Left renal pelvis (tissue), 4 donors: ENCODE measurements at regions not wholly inside any gene's neighbourhood (a gene's known extent, or its start where the extent isn't known, plus 50 kb on each side); places are given as distances from the start of the nearest gene placed in this dataset.

Experiments used
- DNase-seq, 4 donors: peaks; one replicate each; pipeline ENCODE4 v3.0.0-alpha.2; 2013; ENCODE audit warnings: low read depth in 4 of 4, low spot score in 3 of 4

DNA sequence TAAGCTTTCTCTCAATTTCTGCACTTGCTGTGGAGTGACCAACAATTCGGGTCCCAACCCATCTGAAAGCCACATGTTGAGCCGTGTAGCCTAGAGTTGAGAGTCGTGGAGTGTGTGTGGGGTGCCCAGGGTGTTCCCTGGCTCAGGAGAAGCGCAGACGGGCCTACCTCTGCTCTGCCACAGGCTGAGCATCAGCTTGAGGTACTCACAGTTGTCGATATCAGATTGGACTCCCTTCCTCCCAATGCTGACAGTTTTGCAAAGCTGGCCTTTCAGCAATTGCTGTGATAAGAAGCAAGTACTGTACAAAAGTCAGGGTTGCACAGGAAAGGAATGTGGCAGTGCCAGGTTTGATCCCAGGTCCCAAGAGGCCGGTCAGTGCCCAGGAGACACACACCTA is 133.4 kb upstream of the SPACA7 start:
- no peak for DNase-seq

DNA sequence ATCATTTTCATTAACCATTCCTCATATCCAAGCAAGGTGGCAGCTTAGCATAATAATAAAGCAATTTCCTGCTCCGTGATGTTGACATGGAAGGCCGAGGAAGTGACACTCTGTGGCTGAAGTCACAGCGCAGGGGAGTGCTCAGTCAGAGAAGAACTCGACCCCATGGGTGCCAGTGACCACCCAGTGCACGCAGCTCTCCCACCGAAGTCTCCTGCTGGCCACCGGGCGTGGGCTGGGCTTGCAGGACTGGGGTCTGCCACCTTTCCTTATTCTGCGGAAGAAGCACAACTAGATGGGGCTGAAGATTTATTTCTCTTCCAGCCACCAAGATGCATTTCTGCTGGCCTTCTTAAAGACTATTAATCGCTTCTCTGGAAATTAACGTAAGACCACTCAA is 132.1 kb upstream of the SPACA7 start:
- no peak for DNase-seq

DNA sequence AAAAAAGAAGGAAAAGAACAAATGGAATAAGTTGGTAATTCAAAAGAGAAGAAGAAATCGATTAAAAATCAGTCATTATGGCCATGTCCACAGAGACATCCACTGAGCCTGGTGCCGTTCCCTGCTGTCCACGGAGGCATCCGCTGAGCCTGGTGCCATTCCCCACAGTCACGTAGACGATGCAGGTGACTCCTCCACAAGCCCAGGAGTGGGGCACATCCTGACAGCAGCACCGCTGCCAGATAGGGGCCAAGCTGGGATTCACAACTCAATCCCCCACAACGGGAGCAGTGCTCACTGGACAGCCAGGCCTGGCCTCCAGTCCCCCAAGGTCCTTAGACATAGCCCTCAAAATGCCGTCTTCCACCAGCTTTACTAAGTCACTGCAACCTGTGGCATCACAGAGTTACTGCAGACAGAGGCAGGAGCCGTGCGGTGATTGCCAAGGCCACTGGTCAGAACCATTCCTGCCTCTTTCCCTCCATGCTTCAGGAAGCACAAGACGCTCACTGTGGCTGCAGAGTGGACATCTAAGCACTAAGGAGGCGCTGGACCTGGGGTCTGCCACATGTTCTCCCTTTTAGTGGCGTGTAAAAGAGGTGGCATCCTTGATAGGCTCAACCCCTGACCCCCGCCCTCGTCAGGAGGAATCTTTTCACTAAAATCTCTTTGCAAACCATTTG is 131.5 kb upstream of the SPACA7 start:
- no peak for DNase-seq

DNA sequence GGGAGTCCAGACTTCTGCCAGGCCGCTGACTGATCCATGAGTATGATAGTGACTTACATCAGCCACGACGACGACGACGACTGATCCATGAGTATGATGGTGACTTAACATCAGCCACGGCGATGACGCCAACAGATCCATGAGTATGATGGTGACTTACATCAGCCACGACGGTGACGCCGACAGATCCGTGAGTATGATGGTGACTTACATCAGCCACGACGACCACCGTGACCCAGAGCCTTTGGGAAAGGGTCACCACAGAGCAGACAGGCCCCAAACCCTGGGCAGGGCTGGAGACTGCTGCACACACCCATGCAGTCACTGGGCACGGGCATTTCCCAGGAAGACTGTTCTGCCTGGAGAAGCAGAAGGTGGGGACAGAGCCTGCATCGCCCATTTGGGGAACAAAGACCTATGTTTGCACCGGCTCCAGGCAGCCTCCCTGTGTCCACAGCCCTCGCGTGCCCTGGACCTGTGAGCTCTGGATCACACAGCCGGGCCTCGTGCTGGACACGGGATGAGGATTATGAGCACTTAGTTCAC is 130.9 kb upstream of the SPACA7 start:
- no peak for DNase-seq

DNA sequence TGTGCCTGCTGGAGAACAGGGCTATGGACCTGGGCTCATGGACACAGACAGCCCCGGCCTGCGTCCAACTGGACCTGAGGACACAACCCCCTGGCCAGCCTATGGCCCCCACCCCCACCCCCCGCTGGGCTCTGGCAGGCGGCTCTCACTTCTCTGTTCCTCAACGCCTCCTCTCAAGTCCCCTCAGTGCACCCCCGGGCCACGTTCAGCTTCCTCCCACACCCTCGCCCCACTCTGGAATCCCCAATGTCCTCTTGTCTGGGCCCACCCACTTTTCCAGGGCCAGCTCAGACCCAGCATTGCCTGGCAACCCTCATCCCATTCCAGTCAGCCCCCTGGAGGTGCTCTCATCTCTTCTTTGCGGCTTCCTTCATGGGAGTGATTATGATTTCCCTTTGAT is 130.2 kb upstream of the SPACA7 start:
- no peak for DNase-seq

DNA sequence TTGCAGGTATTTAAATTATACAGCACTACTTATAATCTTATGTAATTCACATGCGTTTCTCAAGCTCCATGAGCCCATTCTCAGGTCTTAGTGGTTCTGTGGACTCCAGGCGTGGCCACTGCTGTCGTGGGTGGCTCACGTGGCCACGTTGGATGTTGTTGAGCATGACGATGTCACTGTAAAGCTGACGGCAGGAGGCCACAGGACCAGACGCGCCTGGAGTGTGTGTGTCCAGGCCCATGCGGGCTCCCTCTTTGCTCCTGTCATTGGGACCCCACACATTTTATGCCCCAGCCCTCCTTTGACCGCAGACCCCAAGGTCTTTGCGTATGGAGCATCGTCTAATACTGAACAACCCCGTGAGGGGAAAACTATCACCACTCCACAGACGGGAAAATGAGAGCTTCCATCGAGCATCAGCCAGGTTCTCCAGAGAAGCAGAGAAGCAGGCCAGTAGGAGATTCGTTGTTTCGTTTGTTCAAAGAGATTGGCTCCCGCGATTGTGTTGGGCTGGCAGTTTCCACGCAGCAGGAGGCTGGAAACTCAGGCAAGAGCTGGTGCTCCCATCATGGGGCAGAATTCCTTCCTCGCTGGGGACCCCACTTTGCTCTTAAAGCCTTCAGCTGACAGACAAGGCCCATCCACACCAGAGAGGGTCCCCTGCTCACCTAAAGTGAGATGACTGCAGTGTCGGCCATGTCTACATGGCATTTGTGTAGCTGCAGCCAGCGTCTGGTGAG is 129.3 kb upstream of the SPACA7 start:
- DNase-seq: no peak

DNA sequence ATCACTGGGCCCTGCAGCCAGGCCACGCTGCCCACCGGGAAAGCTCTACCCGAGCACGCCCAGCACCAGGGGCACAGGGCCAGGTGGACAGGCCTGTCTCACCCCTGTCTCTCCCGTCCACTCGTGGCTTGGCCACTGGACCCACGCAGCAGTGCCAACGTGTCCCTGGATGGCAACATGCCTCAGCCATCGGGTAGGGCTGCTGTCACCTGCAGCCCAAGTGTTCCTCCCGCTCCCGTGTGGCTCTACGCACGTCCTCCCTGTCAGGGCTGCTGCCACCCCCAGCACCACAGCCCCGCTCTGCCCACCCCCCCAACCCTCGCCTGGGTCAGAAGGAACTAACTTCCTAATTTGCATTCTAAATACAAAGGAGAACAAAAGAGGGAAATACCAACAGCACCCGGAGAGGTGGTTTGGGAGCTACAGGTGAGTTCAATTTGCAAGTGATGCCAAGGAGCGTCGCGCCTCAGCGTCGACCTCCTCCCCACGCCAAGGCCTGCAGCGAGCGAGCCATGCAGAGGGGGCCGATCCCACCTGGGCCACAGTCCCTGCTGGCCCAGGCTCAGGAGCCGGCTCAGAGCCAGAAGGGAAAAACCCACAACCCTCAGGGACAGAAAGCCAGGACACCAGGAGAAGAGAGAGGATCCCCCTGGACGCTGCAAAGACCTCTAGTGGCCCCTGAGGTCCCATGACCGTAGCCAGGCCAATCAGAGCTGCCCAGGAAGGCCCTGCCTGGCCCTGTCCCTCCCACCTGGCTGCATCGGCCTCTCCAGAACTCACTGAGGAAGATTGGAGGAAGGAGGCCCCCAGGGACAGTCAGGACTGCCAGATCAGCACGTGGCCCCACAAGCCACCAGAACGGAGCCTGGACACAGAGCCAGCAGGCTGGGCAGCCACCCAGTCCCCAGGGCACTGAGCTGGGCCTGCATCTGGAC is 128.4 kb upstream of the SPACA7 start:
- no peak for DNase-seq

DNA sequence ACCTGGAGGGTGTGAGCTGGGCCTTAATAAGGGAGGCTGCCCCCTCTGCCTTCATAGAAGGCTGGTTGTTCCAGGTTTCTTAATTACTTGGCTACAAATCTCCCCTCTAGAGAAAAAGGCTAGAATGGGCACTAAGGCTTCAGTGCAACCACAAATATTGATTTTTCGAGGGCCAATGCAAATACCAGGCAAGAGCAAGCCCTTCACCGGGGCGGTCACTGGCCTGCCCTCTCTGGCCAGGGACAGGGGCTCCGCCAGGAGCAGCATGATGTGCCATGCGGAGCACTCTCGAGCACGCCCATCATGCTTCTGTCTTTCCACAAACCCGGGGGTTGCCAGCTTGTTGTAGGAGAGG is 127.8 kb upstream of the SPACA7 start:
- DNase-seq: no peak

DNA sequence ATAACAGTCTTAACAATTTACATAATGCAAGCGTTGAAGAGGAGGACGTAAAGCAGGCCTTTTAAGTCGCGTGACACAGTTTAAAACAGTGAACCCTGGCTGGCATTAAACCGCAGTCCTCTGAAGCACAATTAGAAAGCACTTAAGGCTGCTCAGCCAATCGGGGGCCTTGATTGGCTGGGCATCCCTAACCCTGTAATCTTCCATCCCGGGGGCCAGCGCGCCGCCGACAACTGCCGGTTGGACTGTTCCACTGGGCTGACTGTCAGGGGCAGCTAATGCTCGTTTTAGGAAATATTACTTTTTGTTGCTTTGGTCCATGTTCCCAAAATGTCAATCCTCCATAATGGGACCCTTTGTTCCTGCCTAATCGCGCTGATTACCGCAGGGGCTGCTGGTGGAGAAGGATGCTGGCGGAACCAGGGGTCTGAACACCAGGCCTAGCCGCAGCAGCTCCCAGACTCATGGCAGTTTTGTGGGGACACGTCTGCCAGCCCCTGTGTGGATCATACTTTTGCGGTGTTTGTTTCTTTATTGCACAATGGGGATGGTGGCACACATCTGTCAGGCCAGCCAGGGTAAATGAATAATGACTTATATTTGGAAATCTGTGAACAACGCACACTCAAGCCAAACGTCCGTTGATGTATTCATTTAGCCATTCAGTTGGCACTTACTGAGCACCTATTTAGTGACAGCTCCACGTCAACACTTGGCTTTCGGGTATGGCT is 127.1 kb upstream of the SPACA7 start:
- DNase-seq: no peak

DNA sequence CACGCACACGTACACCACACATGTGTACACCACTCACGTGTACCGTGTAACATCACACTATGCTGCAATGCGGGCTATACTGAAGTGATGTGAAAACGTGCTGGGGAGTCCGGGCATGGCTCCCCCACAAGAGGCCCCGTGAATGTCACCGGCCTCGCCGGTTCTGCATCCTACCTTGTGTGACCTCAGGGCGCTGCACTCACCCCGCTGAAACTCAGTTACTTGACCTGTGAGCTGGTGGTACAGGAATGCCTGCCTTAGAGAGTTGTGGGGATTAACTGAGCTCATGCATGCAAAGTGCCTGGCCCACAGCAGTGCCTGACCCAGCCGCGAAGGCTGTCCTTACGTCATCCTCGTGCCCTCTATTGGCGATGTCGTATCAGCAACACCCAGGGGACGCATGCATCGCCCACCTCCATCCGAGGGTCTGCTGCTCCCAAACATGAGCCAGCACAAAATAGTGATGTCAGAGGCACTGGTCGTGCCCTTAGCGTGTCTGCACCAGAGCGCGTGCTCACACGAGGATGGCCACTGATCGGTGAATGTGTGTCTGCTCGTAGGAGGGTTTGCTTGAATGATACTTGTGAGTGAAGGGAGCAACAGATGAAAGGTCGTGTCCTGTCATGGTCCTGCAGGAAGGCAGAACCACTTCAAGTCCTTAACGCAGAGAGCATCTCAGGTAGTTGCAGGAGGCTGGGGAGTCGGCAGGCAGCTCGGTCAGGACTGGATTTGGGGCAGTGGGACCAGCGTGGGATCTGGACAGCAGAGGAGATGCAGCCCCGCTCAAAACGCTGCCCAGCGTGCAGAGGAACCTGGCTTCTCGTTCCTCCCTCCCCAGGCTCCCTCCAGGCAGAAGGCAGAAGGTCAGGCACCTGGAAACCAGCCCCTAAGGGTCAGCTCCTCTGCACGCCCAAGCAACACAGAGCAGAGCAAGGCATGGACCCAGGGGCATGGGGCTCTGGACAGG is 126.2 kb upstream of the SPACA7 start:
- no peak for DNase-seq

DNA sequence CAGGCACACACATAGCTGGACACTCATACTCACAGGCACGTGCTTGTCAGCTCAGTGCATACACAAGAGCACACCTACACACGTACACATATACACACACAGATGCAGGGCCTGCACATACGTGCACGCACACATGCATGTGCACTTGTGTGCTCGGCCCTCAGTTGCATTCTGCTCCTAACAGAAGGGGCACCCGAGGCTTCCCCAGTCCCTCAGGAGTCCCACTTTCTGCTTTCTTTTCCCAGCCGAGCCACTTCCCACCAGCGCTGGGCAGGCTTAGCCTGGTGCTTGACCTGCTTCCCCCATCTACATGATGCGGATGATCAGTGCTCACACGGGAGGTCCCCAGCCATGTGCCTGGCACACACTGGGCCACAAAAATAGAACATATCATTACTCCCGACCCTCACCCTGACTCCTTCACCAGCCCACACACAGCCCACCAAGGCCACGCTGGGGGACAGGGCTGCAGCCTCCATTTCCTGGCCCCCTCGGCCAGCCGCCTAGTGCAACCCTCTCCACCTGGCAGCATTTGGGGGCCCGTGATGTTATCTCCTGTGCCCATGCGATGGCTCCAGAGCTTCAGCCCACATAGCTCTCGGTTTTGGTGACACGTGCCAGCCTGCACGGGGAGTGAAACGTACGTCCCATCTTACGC is 125.2 kb upstream of the SPACA7 start:
- no peak for DNase-seq

DNA sequence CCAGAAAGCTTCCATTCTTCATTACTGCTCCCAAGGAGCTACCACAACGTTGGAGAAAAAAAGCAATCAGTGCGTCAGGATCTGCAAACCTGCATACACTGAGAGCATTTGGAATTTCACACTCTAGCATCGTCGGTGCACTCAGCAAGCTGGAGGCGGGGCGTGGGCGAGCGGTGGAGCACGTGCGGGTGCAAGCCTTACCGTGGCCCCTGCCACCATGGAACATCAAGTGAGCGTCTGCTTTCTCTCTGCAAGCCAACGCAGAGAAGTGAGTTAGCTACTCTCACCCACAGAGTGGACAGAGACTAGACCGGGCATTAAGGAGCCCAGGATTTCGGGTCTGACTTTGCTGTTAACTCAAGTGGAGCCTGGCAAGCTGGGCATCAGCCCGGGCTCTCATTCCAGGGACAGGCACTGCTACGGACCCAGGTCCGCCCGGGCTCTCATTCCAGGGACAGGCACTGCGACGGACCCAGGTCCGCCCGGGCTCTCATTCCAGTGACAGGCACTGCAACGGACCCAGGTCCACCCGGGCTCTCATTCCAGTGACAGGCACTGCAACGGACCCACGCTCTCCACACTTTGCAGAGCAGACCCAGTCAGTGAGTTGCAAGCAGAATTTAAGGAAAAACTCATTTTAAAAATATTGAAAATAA is 124.1 kb upstream of the SPACA7 start:
- DNase-seq: no peak

DNA sequence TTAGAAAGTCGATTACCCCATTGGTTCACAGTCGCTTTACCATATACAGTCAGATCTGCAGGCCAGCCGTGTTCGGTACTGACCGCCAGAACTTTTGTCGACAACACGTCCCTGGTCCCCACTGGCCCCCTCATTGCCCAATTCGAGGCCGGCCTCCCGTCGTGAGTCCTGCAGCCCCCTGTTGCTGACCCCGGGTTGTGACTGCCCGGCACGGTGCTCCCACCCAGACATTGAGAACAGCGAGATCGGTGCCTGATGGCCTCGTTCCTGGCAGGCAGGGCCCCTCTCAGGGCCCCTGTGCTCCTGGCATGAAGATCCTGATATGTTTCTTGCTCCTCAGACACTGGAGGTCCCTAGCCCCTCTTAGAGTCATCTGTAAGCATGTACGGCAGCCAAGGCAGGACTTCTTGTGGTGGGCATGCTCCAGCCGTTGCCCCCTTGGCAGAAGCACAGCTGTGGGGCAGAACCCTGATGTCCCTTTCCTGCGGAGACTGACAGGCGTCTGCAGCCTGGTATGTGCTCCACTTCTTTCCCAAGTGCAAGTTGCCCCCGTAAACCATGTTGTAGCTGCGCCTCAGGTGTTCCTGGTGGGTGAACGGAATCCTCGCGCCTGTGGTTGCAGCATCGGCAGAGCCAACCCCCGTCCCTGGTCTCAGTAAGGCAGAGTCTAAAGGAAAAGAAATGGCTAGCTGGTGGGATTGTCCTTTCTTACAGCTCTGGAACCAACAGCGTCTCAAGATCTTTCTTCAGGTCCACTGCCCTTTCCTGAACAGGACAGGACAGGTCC is 123.2 kb upstream of the SPACA7 start:
- DNase-seq: no peak

DNA sequence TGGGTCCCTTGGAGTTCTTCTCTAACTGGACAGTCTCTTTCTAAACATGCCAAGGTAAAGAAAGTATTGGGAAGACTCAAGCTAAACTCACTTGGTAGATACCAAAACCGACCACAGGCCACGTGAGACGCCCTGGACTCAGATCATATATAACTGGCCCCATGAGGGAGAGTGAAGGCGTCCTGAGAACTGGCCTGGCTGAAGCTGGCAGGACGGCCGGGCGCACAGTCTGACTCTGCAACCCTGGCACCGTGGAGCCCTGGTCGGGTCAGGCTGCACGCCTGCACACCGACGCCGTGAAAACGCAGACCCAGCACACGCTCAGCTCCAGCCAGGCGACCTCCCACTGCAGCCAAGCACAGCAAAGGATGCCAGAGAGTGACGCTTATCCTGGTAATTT is 122.5 kb upstream of the SPACA7 start:
- no peak for DNase-seq

DNA sequence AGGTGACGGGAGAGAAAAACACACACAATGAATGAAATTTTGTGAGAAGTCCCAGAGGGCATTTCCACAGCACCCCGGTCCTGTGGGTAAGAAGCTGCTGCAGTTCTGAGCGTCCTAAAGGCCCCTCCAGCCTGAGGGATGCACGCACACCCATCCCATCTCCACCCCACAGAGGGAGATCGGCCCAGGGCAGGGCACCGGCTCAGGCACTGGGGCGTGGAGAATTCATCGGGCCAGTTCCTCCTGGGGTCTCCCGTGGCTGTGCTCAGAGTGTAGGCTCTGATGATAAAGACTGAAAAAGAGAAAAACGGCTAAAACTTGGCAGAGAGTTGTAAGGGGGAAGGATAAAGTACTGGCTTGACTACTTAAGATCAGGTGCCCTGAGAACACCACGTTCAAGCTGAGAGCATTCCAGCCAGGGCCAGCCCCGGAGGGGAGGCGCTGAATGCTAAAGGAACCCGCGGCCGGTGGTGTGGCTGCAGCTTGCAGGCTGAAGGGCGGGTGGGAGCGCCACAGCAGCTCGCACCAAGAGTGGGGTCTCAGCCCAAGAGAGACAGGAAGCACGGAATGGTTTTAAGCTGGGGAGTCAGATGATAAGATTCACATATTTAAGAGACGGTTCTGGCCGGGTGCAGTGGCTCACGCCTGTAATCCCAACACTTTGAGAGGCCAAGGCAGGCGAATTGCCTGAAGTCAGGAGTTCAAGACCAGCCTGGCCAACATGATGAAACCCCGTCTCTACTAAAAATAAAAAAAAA is 121.9 kb upstream of the SPACA7 start:
- DNase-seq: no peak

DNA sequence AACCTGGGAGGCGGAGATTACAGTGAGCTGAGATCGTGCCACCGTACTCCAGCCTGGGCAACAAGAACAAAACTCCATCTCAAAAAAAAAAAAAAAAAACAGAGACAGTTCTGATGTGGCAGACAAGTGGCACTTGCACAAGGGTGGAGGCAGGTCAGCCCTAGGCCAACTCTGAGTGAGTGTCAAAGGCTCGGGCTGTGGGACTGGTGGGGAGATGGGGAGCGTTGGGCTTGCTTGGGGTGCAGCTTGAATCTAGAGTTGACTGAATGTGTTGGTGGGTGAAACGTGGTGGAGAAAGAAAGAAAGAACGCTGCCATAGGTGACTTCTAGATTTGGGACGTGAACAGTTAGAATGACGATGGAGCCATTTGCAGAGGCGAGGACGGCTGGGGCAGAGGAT is 121.3 kb upstream of the SPACA7 start:
- no peak for DNase-seq

DNA sequence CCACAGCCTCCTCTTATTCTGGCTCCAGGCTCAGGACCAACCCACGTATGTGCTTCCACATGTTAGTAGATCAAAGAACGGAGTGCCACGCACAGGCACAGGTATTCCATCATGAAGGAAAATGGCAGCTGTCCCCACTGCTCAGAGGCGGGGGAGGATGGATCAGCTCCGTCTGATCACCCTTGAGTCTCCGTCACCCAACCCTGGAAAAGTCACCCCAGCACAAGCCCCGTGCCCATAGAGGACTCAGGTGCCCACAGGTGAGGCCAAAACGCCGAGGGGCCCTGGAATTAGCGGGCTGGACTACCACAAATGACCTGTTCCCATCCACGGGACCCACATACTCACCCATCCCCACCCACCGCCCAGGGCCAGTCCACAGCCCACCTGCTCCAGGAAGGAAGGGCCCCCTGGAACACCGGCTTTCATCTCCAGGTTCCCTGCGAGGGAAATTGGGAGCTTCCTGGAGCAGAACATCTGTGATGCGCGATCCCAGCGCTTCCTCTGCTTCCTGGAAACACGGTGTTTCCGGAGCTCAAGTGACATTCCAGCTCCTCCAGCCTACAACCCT is 120.5 kb upstream of the SPACA7 start:
- no peak for DNase-seq
